NCI-H1436 treated with DMSO at 0.1 percent for 48 hours (cell line): ENCODE measurements at regions not wholly inside any gene's neighbourhood (a gene's known extent, or its start where the extent isn't known, plus 50 kb on each side); places are given as distances from the start of the nearest gene placed in this dataset.

Experiments used
- DNase-seq: peaks from one replicate; lab custom pipeline; 2025; lab: John Stamatoyannopoulos, UW

DNA sequence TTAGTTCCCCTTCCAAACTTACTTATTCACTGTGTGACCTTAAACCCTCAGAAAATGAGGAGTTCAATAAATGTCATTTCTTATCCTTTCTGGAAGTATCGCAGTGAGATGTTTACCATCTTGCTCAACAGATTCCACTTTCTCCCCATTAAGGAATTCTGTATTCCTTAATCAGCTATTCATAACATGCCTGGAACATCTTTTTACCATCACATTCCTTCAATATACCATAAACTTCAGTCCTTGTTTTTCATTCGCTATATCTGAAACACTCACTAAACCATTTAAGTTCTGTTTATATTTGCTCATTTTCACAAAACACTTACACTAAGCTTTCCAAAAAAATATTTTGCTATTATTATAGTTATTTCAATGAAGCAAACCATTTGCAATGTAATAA, 1158.6 kb downstream of the CDH12 start:
- DNase-seq, result no peak

DNA sequence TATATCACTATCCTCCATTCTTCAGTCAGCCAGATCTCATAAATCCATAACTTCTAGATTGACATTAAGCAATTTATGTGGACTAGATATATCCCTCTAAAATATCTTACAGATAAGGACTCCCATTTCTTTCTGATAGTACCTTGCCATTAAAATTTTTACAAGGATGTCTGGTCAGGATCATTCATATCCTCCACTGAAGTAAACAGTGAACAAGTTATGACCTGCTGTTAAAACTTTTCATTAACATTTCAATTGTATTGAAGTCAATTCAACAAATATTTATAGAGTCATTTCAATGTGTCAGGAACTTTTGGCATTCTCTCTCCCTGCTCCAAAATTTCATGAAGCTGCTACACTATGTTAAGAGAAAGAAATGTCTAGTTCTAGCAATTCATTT, 1159.6 kb downstream of the CDH12 start:
- no peak for DNase-seq

DNA sequence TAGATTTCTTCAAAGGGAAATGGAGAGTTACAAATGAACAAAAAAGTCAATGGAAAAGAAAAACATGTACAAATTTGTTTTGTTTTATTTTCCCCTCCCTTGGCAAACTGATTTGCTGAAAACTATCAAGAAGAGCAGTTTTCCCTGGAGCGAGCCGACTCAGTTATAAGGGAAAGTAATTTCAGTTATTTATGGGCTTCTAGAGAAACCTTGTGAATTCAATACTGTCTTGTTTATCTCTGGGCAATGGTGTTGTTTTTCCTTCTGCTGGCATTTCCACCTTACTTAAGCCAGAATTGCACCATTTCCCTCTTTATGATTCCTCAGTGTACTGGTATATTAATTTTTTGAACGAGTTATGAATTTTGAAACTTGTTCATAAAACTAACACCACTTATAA, 1163.6 kb downstream of the CDH12 start:
- DNase-seq, result no peak

DNA sequence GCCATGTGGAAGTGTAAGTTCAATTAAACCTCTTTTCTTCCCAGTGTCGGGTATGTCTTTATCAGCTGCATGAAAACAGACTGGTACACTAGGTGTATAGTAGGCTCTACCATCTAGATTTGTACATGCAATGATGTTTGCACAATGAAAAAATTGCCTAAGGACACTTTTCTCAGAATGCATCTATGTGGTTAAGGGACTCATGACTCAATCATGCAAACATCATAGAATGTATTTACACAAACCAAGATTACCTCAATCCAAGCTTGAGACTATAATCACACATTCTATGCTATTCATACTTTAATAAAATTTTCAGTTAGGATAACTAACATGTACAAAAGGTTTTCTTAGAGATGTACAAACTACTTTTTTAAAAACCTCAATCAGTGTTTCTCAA, 1164.5 kb downstream of the CDH12 start:
- DNase-seq, result no peak

DNA sequence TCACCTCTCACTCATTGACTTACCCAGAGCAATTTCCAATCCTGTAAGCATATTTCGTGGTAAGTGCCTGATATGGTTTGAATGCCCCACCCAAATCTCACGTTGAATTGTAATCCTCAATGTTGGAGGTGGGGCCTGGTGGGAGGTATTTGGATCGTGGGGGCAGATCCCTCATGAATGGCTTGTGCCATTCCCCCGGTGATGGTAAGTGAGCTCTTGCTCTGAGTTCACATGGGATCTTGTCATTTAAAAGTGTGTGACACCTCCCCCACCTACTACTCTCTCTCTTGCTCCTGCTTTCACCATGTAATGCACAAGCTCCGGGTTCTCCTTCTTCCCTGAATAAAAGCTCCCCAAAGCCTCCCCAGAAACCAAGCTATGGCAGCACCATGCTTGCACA, 1165.5 kb downstream of the CDH12 start:
- no peak for DNase-seq

DNA sequence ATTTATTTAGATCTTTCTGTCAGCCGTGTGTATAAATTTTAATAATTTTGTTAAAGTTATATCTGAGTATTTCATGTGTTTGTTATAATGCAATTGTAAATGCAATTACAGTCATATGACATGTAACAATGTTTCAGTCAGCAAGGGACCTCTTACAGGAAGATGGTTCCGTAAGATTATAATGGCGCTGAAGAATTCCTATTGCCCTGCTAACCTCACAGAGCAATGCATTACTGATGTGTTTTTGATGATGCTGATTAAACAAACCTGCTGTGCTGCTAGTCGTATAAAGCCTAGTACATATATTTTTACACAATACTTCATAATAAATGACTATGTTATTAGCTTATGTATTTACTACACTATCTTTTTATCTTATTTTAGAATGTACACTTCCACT, 1166.4 kb downstream of the CDH12 start:
- no peak for DNase-seq

DNA sequence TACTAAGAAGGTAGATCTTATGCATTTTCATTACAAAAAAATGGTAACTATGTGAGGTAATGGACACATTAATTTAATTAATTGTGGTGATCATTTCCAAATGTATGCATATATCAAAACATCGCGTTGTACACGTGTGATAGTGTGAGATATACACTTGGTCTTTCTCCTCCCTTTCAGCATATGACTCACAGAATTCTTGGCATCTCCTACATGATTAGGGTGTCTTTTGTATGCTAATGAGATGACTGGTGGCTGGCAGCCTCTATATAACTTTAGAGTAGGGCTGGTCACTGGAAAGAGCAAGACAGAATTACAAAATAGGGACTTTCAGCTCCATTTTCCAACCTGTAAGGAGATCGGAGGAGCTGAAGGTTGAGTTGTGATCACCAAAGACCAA, 1167.6 kb downstream of the CDH12 start:
- no peak for DNase-seq

DNA sequence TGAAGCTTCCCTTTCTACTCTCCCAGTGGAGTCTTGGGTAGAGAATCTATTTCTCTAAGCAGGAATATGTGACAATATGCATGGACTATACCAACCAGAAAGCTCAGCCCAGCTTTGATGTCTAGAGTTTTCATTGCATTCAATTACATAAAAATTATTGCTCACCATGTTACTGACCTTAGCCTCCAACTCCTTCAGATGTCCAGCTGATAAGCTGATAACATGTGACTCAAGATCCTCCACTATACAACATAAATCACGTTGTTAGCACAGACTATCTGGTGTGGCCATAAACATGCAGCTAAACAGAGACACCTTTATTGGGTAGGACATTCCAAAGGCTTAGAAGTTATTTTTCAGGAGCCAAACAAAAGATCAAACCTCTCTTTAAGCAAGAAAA, 1168.2 kb downstream of the CDH12 start:
- DNase-seq, result no peak

DNA sequence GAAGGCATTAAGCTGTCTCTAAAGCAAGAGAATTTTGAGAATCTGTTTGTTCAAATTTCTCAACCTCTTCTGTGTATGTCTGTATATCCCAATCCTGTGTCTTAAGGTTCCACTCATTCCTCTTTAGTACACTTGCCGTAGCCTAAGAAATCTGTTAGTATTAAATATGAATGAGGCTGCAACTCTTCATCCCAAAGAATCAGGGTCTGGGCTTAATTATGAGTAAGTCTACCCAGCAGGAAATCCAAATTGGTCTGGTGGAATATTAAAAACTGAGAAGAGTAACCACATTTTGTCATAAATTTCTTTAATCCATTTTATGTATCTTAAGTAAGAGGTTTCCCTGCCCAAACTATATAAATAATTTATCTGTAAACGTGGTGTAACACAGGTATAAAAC, 1171.2 kb downstream of the CDH12 start:
- no peak for DNase-seq

DNA sequence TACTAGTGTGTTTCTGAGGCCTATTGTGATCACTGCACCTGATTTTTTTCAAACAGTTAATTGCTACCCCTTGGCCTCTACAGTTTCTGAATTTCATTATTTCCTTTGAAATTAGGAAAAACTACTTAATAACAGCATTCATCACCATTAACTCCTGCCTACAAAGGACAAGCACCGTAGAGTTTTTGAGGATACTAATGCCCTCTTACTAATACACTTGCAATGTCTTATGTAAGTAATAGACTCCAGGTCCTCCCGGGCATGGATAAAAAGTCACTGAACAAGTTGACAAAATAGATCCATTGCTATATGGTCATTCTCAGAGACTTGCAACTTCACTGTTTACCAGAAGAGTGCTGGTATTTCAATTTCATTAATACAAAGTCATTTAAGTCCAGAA, 1172.5 kb downstream of the CDH12 start:
- DNase-seq, result no peak

DNA sequence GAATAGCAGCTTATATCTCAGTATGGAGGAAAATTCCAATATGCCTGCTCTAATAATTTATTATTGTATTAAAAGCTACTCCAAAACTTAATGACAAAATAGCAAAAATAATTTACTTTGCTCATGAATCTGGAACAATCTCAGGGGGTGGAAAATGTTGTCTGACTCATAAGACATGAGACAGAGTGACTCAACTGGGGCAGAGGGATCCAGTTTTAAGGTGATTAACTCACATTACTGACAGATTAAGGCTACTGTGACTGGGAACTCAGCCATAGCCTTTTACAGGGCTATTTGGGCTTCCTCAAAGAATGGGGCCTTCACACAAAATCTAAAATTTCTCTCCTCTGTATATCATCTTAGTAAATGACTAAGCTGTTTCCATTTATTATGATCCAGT, 1172.9 kb downstream of the CDH12 start:
- no peak for DNase-seq

DNA sequence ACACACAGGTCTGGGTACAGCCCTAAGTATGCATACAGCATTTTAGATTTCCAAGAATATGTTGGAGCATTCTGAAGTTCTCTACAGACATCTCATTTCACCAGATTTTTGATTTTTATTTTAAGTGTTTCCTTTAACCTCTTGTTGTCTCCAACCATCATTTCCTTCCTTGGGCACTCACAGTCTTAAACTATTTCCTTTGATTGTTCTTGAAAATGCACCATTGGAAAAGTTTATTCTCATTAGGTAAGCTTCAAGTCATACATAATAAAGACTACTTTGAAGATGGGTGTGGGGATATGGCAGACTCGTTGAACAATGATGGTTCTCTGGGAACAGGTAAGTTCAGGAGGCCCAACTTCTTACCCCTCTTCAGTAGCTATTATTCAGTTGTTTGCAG, 1174.6 kb downstream of the CDH12 start:
- no peak for DNase-seq

DNA sequence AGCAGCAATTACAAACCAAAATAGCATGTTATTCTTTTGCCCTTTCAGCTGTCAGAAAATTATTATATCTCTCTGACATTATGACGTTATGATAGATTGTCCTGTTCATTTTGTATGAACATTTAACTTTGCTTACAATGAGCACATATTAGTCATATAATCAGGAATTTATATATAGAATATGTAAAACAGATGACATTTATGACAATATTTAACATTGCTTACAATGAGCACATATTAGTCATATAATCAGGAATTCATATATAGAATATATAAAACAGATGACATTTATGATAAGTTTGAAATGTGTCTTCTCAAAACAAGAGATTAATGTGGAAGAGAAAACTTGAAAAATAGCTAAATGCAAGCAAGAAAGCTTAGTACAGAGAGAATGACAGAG, 1180.2 kb downstream of the CDH12 start:
- no peak for DNase-seq

DNA sequence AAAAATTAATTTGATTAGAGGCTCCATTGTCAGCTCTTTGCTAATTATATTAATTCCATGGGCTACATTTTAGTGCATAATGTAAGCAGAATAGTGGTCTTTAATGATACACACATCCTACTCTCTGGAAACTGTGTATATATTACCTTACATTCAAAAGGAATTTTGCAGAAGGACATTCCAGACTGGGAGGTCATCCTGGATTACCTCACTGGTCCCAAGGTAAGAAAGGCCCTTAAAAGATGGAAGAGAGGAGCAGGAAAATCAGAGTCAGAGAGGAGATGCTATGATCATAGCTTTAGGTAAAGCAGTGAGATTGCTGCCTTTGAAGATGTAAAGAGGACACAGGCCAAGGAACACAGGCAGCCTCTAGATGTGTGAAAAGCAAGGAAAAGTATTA, 1180.8 kb downstream of the CDH12 start:
- DNase-seq, result no peak

DNA sequence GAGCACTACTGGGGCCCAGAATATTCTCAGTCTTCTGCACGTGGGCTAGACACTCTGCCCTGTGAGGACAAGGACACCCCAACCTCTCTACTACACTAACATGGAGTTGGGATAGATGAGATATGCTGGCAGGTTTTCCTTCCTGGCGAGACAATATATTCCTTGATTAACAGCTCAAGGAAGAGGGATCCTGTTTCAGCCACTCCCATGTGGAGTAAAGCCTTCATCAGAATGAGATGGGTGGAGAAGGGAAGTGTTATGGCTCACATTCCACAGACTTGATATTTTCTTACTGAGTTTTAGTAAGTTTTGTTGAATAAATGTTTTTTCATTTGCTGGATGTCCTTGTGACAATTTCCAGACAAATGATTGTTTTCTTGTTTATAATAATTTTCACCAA, 1187.6 kb downstream of the CDH12 start:
- no peak for DNase-seq

DNA sequence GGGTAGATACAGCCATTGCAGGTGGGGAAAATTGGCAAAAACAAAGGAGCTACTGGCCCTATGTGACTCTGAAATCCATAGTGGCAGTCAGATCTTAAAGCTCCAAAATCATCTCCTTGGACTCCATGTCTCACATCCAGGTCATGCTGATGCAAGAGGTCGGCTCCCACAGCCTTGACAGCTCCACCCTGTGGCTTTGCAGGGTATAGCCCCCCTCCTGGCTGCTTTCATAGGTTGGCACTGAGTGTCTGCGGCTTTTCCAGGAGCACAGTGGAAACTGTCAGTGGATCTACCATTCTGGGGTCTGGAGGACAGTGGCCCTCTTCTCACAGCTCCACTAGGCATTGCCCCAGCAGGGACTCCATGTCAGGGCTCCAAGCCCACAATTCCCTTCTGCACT, 1190.1 kb downstream of the CDH12 start:
- DNase-seq, result no peak

DNA sequence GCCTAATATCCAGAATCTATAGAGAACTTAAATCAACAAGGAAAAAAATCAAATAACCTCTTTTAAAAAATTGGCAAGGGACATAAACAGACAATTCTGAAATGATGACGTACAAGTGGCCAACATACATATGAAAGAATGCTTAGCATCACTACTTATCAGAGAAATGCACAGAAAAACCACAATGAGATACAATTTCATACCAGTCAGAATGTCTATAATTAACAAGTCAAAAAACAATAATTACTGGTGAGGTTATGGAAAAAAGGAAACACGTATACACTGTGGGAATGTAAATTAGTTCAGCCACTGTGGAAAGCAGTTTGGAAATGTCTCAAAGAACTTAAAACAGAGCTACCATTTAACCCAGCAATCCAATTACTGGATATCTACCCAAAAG, 1192.0 kb downstream of the CDH12 start:
- DNase-seq, result no peak

DNA sequence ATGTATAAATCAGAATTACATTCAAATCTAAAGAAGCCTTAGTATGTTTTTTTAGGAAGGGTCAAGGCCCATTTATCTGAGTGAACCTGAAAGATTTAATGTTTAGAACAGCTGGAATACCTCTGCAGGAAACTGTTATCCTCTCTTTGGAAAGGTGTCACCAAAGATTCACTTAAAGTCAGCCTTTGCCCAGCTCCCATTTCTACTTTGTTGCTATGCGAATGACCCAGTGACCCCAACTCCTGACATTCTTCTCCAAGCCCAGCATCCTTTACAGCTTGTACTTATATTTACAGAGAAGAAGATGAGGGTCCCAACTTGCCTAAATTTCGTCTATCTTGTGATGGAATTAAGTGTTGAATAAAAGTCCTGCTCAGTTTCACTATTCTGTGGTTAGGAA, 1198.6 kb downstream of the CDH12 start:
- no peak for DNase-seq

DNA sequence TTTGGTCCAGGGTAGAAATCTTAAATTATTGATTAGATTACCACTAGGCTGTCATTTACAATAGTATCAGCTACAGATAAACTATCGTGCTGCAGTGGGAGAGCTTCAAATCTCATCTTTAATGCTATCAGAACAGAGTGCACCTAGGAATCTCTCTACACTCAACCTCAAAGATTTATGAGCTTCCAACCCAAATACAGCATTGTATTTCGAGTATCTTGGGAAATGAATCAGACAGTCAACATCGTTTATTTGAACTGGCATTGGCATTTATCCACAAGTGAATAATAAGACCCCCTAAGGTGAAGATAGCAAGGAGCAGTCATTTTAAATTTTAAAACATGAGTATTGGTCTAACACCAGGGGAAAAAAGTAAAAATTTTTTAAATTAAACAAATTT, 1203.2 kb downstream of the CDH12 start:
- no peak for DNase-seq

DNA sequence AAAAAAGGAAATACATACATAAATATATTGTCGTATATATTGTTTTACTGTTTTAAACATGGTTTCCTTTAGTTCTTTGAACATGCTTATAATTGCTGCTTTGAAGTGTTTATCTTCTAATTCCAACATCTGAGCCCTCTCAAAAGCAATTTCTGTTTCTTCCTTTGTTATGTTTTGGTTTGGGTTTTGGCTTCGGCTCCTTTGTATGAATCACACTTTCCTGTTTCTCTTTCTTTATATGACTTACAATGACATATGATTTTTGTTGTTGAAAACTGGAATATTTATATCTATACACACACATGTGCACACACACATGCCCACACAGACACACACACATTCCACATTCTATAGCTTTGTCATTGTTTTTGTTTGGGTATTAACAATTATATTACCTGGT, 1206.7 kb downstream of the CDH12 start:
- no peak for DNase-seq

DNA sequence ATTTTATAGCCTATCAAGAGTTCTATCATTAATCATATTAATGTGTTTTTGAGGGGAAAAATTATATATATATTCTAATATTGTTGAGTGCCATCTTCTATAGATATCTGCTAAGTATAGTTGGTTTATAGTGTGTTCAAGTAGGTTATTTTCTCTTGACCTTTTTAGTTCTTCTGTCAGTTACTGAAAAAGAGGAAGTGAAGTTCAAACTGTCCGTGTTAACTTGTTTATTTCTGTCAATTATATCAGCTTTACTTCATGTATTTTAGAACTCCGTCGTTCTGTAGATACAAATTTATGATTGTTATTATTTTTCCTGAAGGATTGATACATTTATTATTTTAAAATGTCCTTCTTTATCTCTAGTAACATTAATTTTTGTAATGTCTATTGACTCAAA, 1209.1 kb downstream of the CDH12 start:
- no peak for DNase-seq

DNA sequence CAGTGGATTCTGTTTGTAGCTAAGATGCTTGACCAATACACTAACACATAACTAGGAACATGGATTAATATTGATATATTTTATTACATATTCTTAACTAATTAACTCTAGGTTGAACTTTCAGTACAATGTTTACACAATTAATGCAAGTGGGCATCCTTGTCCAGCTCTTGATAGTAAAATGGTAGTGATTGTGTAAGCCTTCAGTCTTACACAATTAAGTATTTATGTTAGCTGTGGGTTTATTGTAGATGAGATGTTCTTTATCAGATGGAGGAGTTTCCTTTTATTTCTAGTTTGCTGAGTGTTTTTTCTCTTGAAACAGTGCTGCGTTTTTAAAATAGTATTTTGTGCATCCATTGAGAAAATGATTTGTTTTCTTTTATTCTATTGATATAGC, 1210.8 kb downstream of the CDH12 start:
- DNase-seq, result no peak

DNA sequence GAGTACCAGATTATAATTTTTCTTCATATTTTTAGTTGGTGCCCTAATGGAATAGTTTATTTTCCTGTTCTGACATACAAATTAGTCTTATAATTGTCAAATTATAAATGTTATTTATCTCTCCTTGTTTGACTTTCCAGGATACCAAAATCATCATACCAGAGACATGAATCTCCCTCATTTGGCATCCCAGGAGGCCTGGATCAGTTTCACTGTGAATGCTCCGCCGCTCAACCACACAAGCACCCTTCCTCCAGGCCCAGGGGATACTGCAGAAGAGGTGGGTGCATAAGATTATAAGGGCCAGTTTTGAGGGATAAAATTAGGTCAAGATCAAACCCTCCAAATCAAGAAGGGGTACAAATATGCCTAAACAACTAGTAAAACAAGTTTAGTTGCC, 1229.3 kb downstream of the CDH12 start:
- DNase-seq, result no peak

DNA sequence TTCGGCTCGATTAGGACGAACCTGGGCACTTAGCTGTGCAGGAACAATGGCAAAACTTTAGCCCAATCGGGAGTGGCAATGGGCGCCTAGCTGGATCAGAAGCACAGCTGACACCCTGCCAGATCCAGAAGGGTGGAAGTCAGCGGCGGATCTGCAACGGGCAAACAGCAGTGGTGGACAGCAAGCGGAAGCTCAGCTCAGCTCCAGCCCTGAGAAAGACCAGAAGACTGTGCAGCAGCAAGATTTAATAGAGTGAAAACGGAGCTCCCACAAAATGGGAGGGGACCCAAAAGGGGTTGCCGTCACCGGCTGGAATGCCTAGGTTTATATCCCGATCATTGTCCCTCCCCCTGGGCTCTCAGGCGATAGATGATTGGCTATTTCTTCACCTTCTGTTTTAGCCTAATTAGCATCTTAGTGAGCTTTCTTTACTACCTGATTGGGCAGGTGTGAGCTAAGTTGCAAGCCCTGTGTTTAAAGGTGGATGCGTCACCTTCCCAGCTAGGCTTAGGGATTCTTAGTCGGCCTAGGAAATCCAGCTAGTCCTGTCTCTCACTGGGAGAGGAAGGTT, 1237.9 kb downstream of the CDH12 start:
- DNase-seq, result no peak

DNA sequence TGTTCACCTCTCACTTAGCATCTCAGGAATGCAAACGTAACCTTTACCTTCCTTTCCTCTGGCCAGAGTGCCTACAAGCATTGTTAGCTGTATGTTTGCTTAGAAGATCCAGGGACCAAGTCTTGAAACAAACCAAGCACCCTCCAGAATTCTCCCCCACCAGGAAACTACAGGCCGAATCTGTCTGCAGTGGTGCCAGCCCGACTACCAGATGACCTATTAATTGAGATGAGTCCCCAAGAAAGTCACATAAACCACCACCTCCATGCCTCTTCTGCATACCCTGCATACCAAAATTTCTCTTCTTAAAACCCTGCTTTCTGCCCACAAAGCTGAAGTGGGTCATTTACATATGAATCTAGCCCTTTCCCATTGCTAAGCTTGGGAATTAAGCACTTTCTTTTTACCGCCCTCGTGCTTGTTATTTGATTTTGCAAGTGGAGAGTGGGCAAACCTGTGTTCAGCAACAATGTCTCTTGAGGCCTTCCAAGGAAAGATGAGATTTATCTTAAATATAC, 1239.1 kb downstream of the CDH12 start:
- DNase-seq, result no peak
